ENCODE measurements at regions not wholly inside any gene's neighbourhood (a gene's known extent, or its start where the extent isn't known, plus 50 kb on each side); places are given as distances from the start of the nearest gene placed in this dataset.
"Not testable (repeated sequence)": the region's sequence is repeated elsewhere in the genome, so short reads cannot be mapped to it uniquely, and the experiment has no call there.

GRCh38 chr22:22193923-22194322 lies 50.7 kb upstream of the VPREB1 start:
- no peak overlapping the region for H3K27ac ChIP-seq (ENCODE audit: insufficient read depth in 1 of 2, low read depth in 1 of 2, low read length in 2 of 2, poor library complexity in 1 of 2, severe bottlenecking in 2 of 2)
- no peaks in the 10 kb centered on the region for H3K36me3 ChIP-seq (ENCODE audit: control insufficient read depth in 4 of 4, insufficient read depth in 4 of 4, low read length in 3 of 4)
- H3K9me3 ChIP-seq (ENCODE audit: control extremely low read depth in 1 of 5, control insufficient read depth in 4 of 5, insufficient read depth in 2 of 5, low read depth in 1 of 5, low read length in 4 of 5), result no peaks in the 10 kb centered on the region
- no peak overlapping the region for H3K4me3 ChIP-seq (ENCODE audit: control insufficient read depth in 1 of 7, extremely low read depth in 1 of 7, insufficient read depth in 4 of 7, low read depth in 2 of 7, low read length in 6 of 7)
- H3K4me1 ChIP-seq (ENCODE audit: control extremely low read depth in 1 of 4, control insufficient read depth in 4 of 4, insufficient read depth in 4 of 4, low read length in 3 of 4), result no peaks in the 10 kb centered on the region
- ChIA-PET CTCF (no interaction called here), POLR2A (no interaction called here)
- H3K27me3 ChIP-seq (replicated peaks in 2 of 5; ENCODE audit: control insufficient read depth in 4 of 5, insufficient read depth in 5 of 5, low read length in 4 of 5), result peaks cover 0 to 20% (median 10%) of the 10 kb centered on the region in 5 experiments
- DNase-seq, result no peak
- WGBS (ENCODE audit: insufficient coverage), result 71% methylated on average over 1 of the region's 2 CpGs

DNA sequence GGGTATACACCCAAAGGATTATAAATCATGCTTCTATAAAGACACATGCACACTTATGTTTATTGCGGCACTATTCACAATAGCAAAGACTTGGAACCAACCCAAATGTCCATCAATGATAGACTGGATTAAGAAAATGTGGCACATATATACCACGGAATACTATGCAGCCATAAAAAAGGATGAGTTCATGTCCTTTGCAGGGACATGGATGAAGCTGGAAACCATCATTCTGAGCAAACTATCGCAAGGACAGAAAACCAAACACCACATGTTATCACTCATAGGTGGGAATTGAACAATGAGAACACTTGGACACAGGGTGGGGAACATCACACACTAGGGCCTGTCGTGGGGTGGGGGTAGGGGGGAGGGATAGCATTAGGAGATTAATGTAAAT lies 51.1 kb upstream of the VPREB1 start:
- H3K4me3 ChIP-seq (ENCODE audit: control insufficient read depth in 1 of 7, extremely low read depth in 1 of 7, insufficient read depth in 4 of 7, low read depth in 2 of 7, low read length in 6 of 7); H3K27ac ChIP-seq (ENCODE audit: insufficient read depth in 1 of 2, low read depth in 1 of 2, low read length in 2 of 2, poor library complexity in 1 of 2, severe bottlenecking in 2 of 2); H3K36me3 ChIP-seq (ENCODE audit: control insufficient read depth in 4 of 4, insufficient read depth in 4 of 4, low read length in 3 of 4); DNase-seq; POLR2A ChIA-PET; CTCF ChIA-PET; H3K4me1 ChIP-seq (ENCODE audit: control extremely low read depth in 1 of 4, control insufficient read depth in 4 of 4, insufficient read depth in 4 of 4, low read length in 3 of 4); H3K9me3 ChIP-seq (ENCODE audit: control extremely low read depth in 1 of 5, control insufficient read depth in 4 of 5, insufficient read depth in 2 of 5, low read depth in 1 of 5, low read length in 4 of 5): not testable (repeated sequence)
- WGBS (ENCODE audit: insufficient coverage), result no CpG with 5 or more reads among the region's 4 CpGs
- peaks cover 0 to 16% (median 6%) of the 10 kb centered on the region in 5 experiments for H3K27me3 ChIP-seq (replicated peaks in 2 of 5; ENCODE audit: control insufficient read depth in 4 of 5, insufficient read depth in 5 of 5, low read length in 4 of 5)

DNA sequence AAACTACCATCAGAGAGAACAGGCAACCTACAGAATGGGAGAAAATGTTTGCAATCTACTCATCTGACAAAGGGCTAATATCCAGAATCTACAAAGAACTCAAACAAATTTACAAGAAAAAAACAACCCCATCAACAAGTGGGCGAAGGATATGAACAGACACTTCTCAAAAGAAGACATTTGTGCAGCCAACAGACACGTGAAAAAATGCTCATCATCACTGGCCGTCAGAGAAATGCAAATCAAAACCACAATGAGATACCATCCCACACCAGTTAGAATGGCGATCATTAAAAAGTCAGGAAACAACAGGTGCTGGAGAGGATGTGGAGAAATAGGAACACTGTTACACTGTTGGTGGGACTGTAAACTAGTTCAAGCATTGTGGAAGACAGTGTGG lies 51.6 kb upstream of the VPREB1 start:
- CTCF ChIA-PET; H3K4me1 ChIP-seq (ENCODE audit: control extremely low read depth in 1 of 4, control insufficient read depth in 4 of 4, insufficient read depth in 4 of 4, low read length in 3 of 4); POLR2A ChIA-PET; H3K9me3 ChIP-seq (ENCODE audit: control extremely low read depth in 1 of 5, control insufficient read depth in 4 of 5, insufficient read depth in 2 of 5, low read depth in 1 of 5, low read length in 4 of 5); DNase-seq; H3K36me3 ChIP-seq (ENCODE audit: control insufficient read depth in 4 of 4, insufficient read depth in 4 of 4, low read length in 3 of 4); H3K27ac ChIP-seq (ENCODE audit: insufficient read depth in 1 of 2, low read depth in 1 of 2, low read length in 2 of 2, poor library complexity in 1 of 2, severe bottlenecking in 2 of 2); H3K4me3 ChIP-seq (ENCODE audit: control insufficient read depth in 1 of 7, extremely low read depth in 1 of 7, insufficient read depth in 4 of 7, low read depth in 2 of 7, low read length in 6 of 7): not testable (repeated sequence)
- WGBS (ENCODE audit: insufficient coverage), result no CpG with 5 or more reads among the region's 4 CpGs
- H3K27me3 ChIP-seq (replicated peaks in 2 of 5; ENCODE audit: control insufficient read depth in 4 of 5, insufficient read depth in 5 of 5, low read length in 4 of 5), result peaks cover 0 to 11% (median 5%) of the 10 kb centered on the region in 5 experiments

DNA sequence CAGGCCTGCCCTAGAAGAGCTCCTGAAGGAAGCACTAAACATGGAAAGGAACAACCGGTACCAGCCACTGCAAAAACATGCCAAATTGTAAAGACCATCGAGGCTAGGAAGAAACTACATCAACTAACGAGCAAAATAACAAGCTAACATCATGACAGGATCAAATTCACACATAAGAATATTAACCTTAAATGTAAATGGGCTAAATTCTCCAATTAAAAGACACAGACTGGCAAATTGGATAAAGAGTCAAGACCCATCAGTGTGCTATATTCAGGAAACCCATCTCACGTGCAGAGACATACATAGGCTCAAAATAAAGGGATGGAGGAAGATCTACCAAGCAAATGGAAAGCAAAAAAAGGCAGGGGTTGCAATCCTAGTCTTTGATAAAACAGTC lies 54.8 kb upstream of the VPREB1 start:
- DNase-seq; H3K36me3 ChIP-seq (ENCODE audit: control insufficient read depth in 4 of 4, insufficient read depth in 4 of 4, low read length in 3 of 4); POLR2A ChIA-PET; H3K4me1 ChIP-seq (ENCODE audit: control extremely low read depth in 1 of 4, control insufficient read depth in 4 of 4, insufficient read depth in 4 of 4, low read length in 3 of 4); CTCF ChIA-PET; H3K27ac ChIP-seq (ENCODE audit: insufficient read depth in 1 of 2, low read depth in 1 of 2, low read length in 2 of 2, poor library complexity in 1 of 2, severe bottlenecking in 2 of 2); H3K9me3 ChIP-seq (ENCODE audit: control extremely low read depth in 1 of 5, control insufficient read depth in 4 of 5, insufficient read depth in 2 of 5, low read depth in 1 of 5, low read length in 4 of 5); H3K4me3 ChIP-seq (ENCODE audit: control insufficient read depth in 1 of 7, extremely low read depth in 1 of 7, insufficient read depth in 4 of 7, low read depth in 2 of 7, low read length in 6 of 7): not testable (repeated sequence)
- 20% methylated on average over 1 of the region's 4 CpGs for WGBS (ENCODE audit: insufficient coverage)
- peaks cover 3 to 21% (median 5%) of the 10 kb centered on the region in 5 experiments for H3K27me3 ChIP-seq (replicated peaks in 2 of 5; ENCODE audit: control insufficient read depth in 4 of 5, insufficient read depth in 5 of 5, low read length in 4 of 5)

GRCh38 chr22:22187863-22188262 lies 56.7 kb upstream of the VPREB1 start:
- H3K4me3 ChIP-seq (ENCODE audit: control insufficient read depth in 1 of 7, extremely low read depth in 1 of 7, insufficient read depth in 4 of 7, low read depth in 2 of 7, low read length in 6 of 7); DNase-seq; H3K9me3 ChIP-seq (ENCODE audit: control extremely low read depth in 1 of 5, control insufficient read depth in 4 of 5, insufficient read depth in 2 of 5, low read depth in 1 of 5, low read length in 4 of 5); H3K36me3 ChIP-seq (ENCODE audit: control insufficient read depth in 4 of 4, insufficient read depth in 4 of 4, low read length in 3 of 4); H3K4me1 ChIP-seq (ENCODE audit: control extremely low read depth in 1 of 4, control insufficient read depth in 4 of 4, insufficient read depth in 4 of 4, low read length in 3 of 4); H3K27ac ChIP-seq (ENCODE audit: insufficient read depth in 1 of 2, low read depth in 1 of 2, low read length in 2 of 2, poor library complexity in 1 of 2, severe bottlenecking in 2 of 2); POLR2A ChIA-PET: not testable (repeated sequence)
- CTCF ChIA-PET, result interaction anchor here (1.2 to 1.4 kb wide), 2 partner anchors 10 to 14 kb away, joined by 3 to 4 read pairs; no protein-coding TSS in a partner anchor
- WGBS (ENCODE audit: insufficient coverage), result 92% methylated on average over 6 of the region's 11 CpGs
- peaks cover 3 to 32% (median 9%) of the 10 kb centered on the region in 5 experiments for H3K27me3 ChIP-seq (replicated peaks in 2 of 5; ENCODE audit: control insufficient read depth in 4 of 5, insufficient read depth in 5 of 5, low read length in 4 of 5)

GRCh38 chr22:22187299-22187698 lies 57.3 kb upstream of the VPREB1 start:
- no peaks in the 10 kb centered on the region for H3K4me1 ChIP-seq (ENCODE audit: control extremely low read depth in 1 of 4, control insufficient read depth in 4 of 4, insufficient read depth in 4 of 4, low read length in 3 of 4)
- ChIA-PET CTCF (interaction anchor here (2.3 kb wide), 1 partner anchor 15 kb away, joined by 18 read pairs; no protein-coding TSS in a partner anchor), POLR2A (no interaction called here)
- no peaks in the 10 kb centered on the region for H3K9me3 ChIP-seq (ENCODE audit: control extremely low read depth in 1 of 5, control insufficient read depth in 4 of 5, insufficient read depth in 2 of 5, low read depth in 1 of 5, low read length in 4 of 5)
- H3K36me3 ChIP-seq (ENCODE audit: control insufficient read depth in 4 of 4, insufficient read depth in 4 of 4, low read length in 3 of 4), result no peaks in the 10 kb centered on the region
- H3K27ac ChIP-seq (ENCODE audit: insufficient read depth in 1 of 2, low read depth in 1 of 2, low read length in 2 of 2, poor library complexity in 1 of 2, severe bottlenecking in 2 of 2), result no peak overlapping the region
- DNase-seq, result no peak
- no peak overlapping the region for H3K4me3 ChIP-seq (ENCODE audit: control insufficient read depth in 1 of 7, extremely low read depth in 1 of 7, insufficient read depth in 4 of 7, low read depth in 2 of 7, low read length in 6 of 7)
- H3K27me3 ChIP-seq (replicated peaks in 2 of 5; ENCODE audit: control insufficient read depth in 4 of 5, insufficient read depth in 5 of 5, low read length in 4 of 5), result peaks cover 3 to 35% (median 11%) of the 10 kb centered on the region in 5 experiments
- 82% methylated on average over 2 of the region's 3 CpGs for WGBS (ENCODE audit: insufficient coverage)

DNA sequence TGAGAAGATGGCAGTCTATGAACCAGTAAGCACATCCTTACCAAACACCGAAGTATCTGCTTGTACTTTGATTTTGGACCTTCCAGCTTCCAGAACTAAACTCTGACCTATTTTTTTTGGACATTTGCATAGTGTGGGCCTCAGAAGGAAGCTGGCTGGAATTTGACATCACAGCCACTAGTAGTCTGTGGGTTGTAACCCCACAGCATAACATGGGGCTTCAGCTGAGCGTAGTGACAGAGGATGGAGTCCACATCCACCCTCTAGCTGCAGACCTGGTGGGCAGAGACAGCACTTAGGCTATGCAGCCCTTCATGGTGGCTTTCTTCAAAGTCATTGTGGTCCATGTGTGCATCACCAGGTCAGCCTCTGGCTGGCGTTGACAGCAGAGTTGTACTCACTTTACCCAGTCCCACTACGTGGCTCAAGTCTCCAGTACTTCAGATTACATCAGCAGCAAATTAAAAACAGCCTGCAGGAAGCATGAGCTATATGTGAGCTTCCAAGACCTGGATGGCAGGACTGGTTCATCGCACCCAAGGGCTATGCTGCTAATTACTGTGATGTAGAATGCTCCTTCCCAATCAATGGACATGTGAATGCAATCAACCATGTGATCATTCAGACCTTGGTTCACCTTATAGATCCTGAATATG lies 58.6 kb upstream of the VPREB1 start:
- Histone ChIP-seq H3K9me3 (ENCODE audit: control extremely low read depth in 1 of 5, control insufficient read depth in 4 of 5, insufficient read depth in 2 of 5, low read depth in 1 of 5, low read length in 4 of 5) (no peaks in the 10 kb centered on the region), H3K4me1 (ENCODE audit: control extremely low read depth in 1 of 4, control insufficient read depth in 4 of 4, insufficient read depth in 4 of 4, low read length in 3 of 4) (no peaks in the 10 kb centered on the region), H3K27me3 (replicated peaks in 2 of 5; ENCODE audit: control insufficient read depth in 4 of 5, insufficient read depth in 5 of 5, low read length in 4 of 5) (peaks cover 3 to 39% (median 11%) of the 10 kb centered on the region in 5 experiments), H3K36me3 (ENCODE audit: control insufficient read depth in 4 of 4, insufficient read depth in 4 of 4, low read length in 3 of 4) (no peaks in the 10 kb centered on the region), H3K27ac (ENCODE audit: insufficient read depth in 1 of 2, low read depth in 1 of 2, low read length in 2 of 2, poor library complexity in 1 of 2, severe bottlenecking in 2 of 2) (no peak overlapping the region), H3K4me3 (ENCODE audit: control insufficient read depth in 1 of 7, extremely low read depth in 1 of 7, insufficient read depth in 4 of 7, low read depth in 2 of 7, low read length in 6 of 7) (no peak overlapping the region)
- ChIA-PET POLR2A (no interaction called here), CTCF (interaction anchor here (0.7 to 4.5 kb wide), 5 partner anchors 8 to 20 kb away, joined by 3 to 35 read pairs (median 6); no protein-coding TSS in a partner anchor)
- 70% methylated on average over 5 of the region's 5 CpGs for WGBS (ENCODE audit: insufficient coverage)
- DNase-seq, result no peak

All from common myeloid progenitor, CD34-positive (primary cell).